HEK293 (cell line): ENCODE measurements at regions not wholly inside any gene's neighbourhood (a gene's known extent, or its start where the extent isn't known, plus 50 kb on each side); places are given as distances from the start of the nearest gene placed in this dataset.
"Not testable (repeated sequence)": the region's sequence is repeated elsewhere in the genome, so short reads cannot be mapped to it uniquely, and the experiment has no call there.

Experiments
- CTCF ChIA-PET: fragments of 350-600 bp; formaldehyde crosslinking; extraction: SDS; loops from one replicate; lab custom pipeline; 2021; ENCODE audit warnings: antibody characterized with exemption; lab: Yijun Ruan, JAX
- POLR2A ChIA-PET: fragments of 300-600 bp; formaldehyde crosslinking; extraction: SDS; loops from one replicate; lab custom pipeline; 2020; ENCODE audit warnings: antibody characterized with exemption, inconsistent platforms; lab: Yijun Ruan, JAX
- H3K27ac ChIP-seq: fragments of 200-500 bp; sonication (Bioruptor generic); 2 replicates; pipeline ENCODE4 v1.5.1; 2014; ENCODE audit warnings: low read depth, low read length, control low read depth, inconsistent platforms; ENCODE audit errors: extremely low read depth
- H3K36me3 ChIP-seq, 2 experiments: fragments of 200-500 bp in 1 of 2; sonication (Bioruptor generic) in 1 of 2; 1 replicate in 1 of 2; 2 replicates in 1 of 2; pipeline ENCODE4 v1.5.1; 2014 to 2017; ENCODE audit warnings: inconsistent platforms in 2 of 2, low read length in 2 of 2; ENCODE audit not compliant: control insufficient read depth in 2 of 2, insufficient read depth in 1 of 2
- H3K4me1 ChIP-seq: fragments of 200-500 bp; sonication (Bioruptor generic); 2 replicates; pipeline ENCODE4 v1.5.1; 2014; ENCODE audit warnings: mild to moderate bottlenecking, low read length, inconsistent platforms; ENCODE audit not compliant: control insufficient read depth, insufficient read depth
- H3K4me3 ChIP-seq: 2 replicates; pipeline ENCODE4 v1.5.1; 2011; ENCODE audit warnings: low read depth, mild to moderate bottlenecking, control low read depth, low read length, moderate library complexity
- H3K9me3 ChIP-seq: fragments of 200-500 bp; sonication (Bioruptor generic); 2 replicates; pipeline ENCODE4 v1.5.1; 2014; ENCODE audit warnings: low read depth, low read length, inconsistent platforms; ENCODE audit not compliant: control insufficient read depth, insufficient read depth
- EGR2 ChIP-seq: fragments of 450-650 bp; formaldehyde crosslinking; IDR thresholded peaks from 2 replicates; pipeline ENCODE4 v1.5.1; 2016; ENCODE audit warnings: low read depth, missing biosample characterization, missing genetic modification characterization
- IKZF3 ChIP-seq: fragments of 450-650 bp; IDR thresholded peaks from 2 replicates; pipeline ENCODE4 v1.5.0; 2018; ENCODE audit warnings: missing biosample characterization, mild to moderate bottlenecking, missing genetic modification characterization, moderate library complexity
- KLF1 ChIP-seq: fragments of 450-650 bp; formaldehyde crosslinking; IDR thresholded peaks from 2 replicates; pipeline ENCODE4 v1.5.1; 2016; ENCODE audit warnings: missing biosample characterization, missing genetic modification characterization
- KLF9 ChIP-seq: fragments of 450-650 bp; formaldehyde crosslinking; IDR thresholded peaks from 2 replicates; pipeline ENCODE4 v1.5.1; 2016; ENCODE audit warnings: missing biosample characterization, missing genetic modification characterization, low read depth
- PRDM4 ChIP-seq: fragments of 450-650 bp; formaldehyde crosslinking; IDR thresholded peaks from 2 replicates; pipeline ENCODE4 v1.5.1; 2017; ENCODE audit warnings: missing biosample characterization, missing genetic modification characterization
- YY2 ChIP-seq: fragments of 450-650 bp; formaldehyde crosslinking; IDR thresholded peaks from 2 replicates; pipeline ENCODE4 v1.5.1; 2016; ENCODE audit warnings: missing biosample characterization, missing genetic modification characterization
- ZBTB10 ChIP-seq: fragments of 450-650 bp; formaldehyde crosslinking; IDR thresholded peaks from 2 replicates; pipeline ENCODE4 v1.5.1; 2016; ENCODE audit warnings: missing biosample characterization, missing genetic modification characterization
- ZBTB20 ChIP-seq: fragments of 450-650 bp; formaldehyde crosslinking; IDR thresholded peaks from 2 replicates; pipeline ENCODE4 v1.5.1; 2016; ENCODE audit warnings: missing biosample characterization, missing genetic modification characterization
- ZFHX2 ChIP-seq: fragments of 450-650 bp; formaldehyde crosslinking; conservative IDR thresholded peaks from 2 replicates; pipeline ENCODE4 v1.5.1; 2016; ENCODE audit warnings: missing biosample characterization, missing genetic modification characterization
- ZNF112 ChIP-seq: fragments of 450-650 bp; formaldehyde crosslinking; IDR thresholded peaks from 2 replicates; pipeline ENCODE4 v1.5.0; 2017; ENCODE audit warnings: missing biosample characterization, missing genetic modification characterization
- ZNF132 ChIP-seq: fragments of 450-650 bp; formaldehyde crosslinking; IDR thresholded peaks from 2 replicates; pipeline ENCODE4 v1.5.1; 2017; ENCODE audit warnings: missing biosample characterization, missing genetic modification characterization, borderline replicate concordance
- ZNF157 ChIP-seq: fragments of 450-650 bp; formaldehyde crosslinking; IDR thresholded peaks from 2 replicates; pipeline ENCODE4 v1.5.1; 2016; ENCODE audit warnings: missing biosample characterization, missing genetic modification characterization
- ZNF274 ChIP-seq, 2 experiments: fragments of 200-500 bp in 1 of 2; fragments of 450-650 bp in 1 of 2; sonication (Bioruptor generic) in 1 of 2; formaldehyde crosslinking in 1 of 2; IDR thresholded peaks; 2 replicates each; pipeline versions ENCODE4 v1.5.1 to v1.6.1; 2014 to 2016; ENCODE audit warnings: borderline replicate concordance in 1 of 2, inconsistent platforms in 1 of 2, low read length in 1 of 2, missing biosample characterization in 1 of 2, missing genetic modification characterization in 1 of 2
- ZNF341 ChIP-seq: fragments of 450-650 bp; formaldehyde crosslinking; IDR thresholded peaks from 2 replicates; pipeline ENCODE4; 2016; ENCODE audit warnings: low read depth, missing biosample characterization, missing genetic modification characterization
- ZNF366 ChIP-seq: fragments of 450-650 bp; formaldehyde crosslinking; conservative IDR thresholded peaks from 2 replicates; pipeline ENCODE4 v1.5.1; 2016; ENCODE audit warnings: missing biosample characterization, missing genetic modification characterization
- ZNF398 ChIP-seq: fragments of 450-650 bp; formaldehyde crosslinking; IDR thresholded peaks from 2 replicates; pipeline ENCODE4 v1.5.1; 2017; ENCODE audit warnings: missing biosample characterization, missing genetic modification characterization
- ZNF404 ChIP-seq: fragments of 450-650 bp; formaldehyde crosslinking; IDR thresholded peaks from 2 replicates; pipeline ENCODE4 v1.5.1; 2017; ENCODE audit warnings: missing biosample characterization, missing genetic modification characterization
- ZNF510 ChIP-seq: fragments of 450-650 bp; formaldehyde crosslinking; IDR thresholded peaks from 2 replicates; pipeline ENCODE4 v1.5.1; 2018; ENCODE audit warnings: mild to moderate bottlenecking, missing genetic modification characterization, missing biosample characterization; ENCODE audit not compliant: insufficient replicate concordance
- ZNF600 ChIP-seq: fragments of 450-650 bp; formaldehyde crosslinking; IDR thresholded peaks from 2 replicates; pipeline ENCODE4 v1.5.1; 2016; ENCODE audit warnings: missing biosample characterization, missing genetic modification characterization
- ZNF624 ChIP-seq: fragments of 450-650 bp; formaldehyde crosslinking; IDR thresholded peaks from 2 replicates; pipeline ENCODE4 v1.5.1; 2017; ENCODE audit warnings: missing biosample characterization, missing genetic modification characterization
- ZSCAN30 ChIP-seq: fragments of 450-650 bp; IDR thresholded peaks from 2 replicates; pipeline ENCODE4 v1.5.1; 2018; ENCODE audit warnings: missing biosample characterization, mild to moderate bottlenecking, missing genetic modification characterization, moderate library complexity
- TF ChIP-seq, protein P1 (sequence below): fragments of 450-650 bp; formaldehyde crosslinking; IDR thresholded peaks from 2 replicates; pipeline ENCODE4 v1.5.1; 2017; ENCODE audit warnings: missing biosample characterization, missing genetic modification characterization

DNA sequence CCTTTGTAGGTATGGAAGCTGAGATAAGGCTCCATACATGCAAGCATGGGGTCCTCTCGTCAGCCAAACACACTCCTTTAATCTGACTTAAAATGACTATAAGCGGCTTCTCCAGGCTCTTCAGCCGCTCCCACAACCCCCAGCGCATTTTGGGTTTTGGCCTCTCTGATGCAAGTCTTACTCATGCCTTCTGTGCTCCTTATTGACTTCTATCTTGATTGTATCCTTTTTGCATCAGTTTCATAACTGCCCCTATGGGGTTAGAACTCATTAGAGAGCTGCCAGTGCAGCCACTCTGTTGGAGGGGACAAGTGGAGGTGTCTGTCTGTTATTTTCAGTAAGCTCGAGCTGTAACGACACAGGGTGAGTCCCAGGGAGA, 70.1 kb upstream of the TAB2 start (continued):
- no peak for TF ChIP-seq ZNF510 (tag by site-specific recombination)
- no peak for TF ChIP-seq ZNF157 (tag by site-specific recombination)
- no peak for TF ChIP-seq ZNF274 (IDR thresholded peaks at IDR 0.05; ENCODE audit: low read length)
- TF ChIP-seq ZNF274 (tag by site-specific recombination; IDR thresholded peaks at IDR 0.05; ENCODE audit: borderline replicate concordance): no peak
- TF ChIP-seq ZNF600 (tag by site-specific recombination): no peak
- no peak for TF ChIP-seq ZNF132 (tag by site-specific recombination)
- no peak for TF ChIP-seq ZNF341 (tag by site-specific recombination)
- no peak for TF ChIP-seq ZNF404 (tag by site-specific recombination)
- no peak for TF ChIP-seq PRDM4 (tag by site-specific recombination)

GRCh38 chr6:149248263-149248662, 69.2 kb upstream of the TAB2 start:
- not testable (repeated sequence) for H3K36me3 ChIP-seq, H3K4me3 ChIP-seq, H3K27ac ChIP-seq, H3K9me3 ChIP-seq
- TF ChIP-seq ZNF366 (tag by site-specific recombination): peak; percentile 90
- TF ChIP-seq, all 188 proteins: peak for 1; not testable (repeated sequence) for 187
- POLR2A ChIA-PET, H3K4me1 ChIP-seq: not testable (repeated sequence)
- CTCF ChIA-PET: interaction anchor here (0.7 kb wide), 1 partner anchor 1659 kb away, joined by 7 read pairs; no protein-coding TSS in a partner anchor

DNA sequence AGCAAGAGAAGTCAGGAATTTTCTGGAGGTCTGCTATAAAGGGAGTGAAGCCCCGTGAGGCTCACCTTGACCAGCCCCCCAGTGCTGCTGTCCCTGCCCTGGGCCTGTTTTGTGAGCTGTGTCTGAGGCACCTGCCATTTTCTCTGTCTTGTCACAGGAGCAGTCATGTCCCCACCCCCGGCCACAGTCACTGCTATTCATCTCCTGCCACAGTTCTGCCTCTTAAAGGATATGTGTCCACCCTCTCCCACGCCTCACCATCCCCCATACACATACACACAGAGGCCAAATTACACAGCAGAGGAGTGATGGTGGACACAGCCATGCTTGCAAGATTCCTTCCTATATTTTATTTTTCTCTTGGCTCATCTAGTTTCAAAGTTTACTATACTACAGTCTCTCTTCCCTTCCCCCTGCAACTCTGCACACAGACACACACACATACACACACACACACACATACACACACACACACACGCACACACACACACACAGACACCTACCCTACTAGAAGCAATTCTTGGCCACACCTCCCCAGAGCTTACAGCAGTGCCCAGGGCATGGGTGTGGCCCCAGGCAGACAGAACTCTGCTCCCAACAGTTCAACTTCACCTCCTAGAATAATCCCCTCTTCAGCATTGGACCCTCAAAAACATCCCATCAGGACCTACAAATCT, 68.7 kb upstream of the TAB2 start:
- Histone ChIP-seq H3K4me3 (no peak overlapping the region), H3K9me3 (no peaks in the 10 kb centered on the region), H3K4me1 (no peaks in the 10 kb centered on the region), H3K27ac (no peak overlapping the region), H3K36me3 (no peaks in the 10 kb centered on the region)
- CTCF ChIA-PET: no interaction called here
- POLR2A ChIA-PET: no interaction called here
- peak; percentile 67 for TF ChIP-seq ZNF398 (tag by site-specific recombination)
- TF ChIP-seq KLF9 (tag by site-specific recombination): peak; percentile 56
- TF ChIP-seq IKZF3: no peak
- TF ChIP-seq ZNF624 (tag by site-specific recombination): no peak
- TF ChIP-seq KLF1: peak; percentile 90
- TF ChIP-seq, protein P1, sequence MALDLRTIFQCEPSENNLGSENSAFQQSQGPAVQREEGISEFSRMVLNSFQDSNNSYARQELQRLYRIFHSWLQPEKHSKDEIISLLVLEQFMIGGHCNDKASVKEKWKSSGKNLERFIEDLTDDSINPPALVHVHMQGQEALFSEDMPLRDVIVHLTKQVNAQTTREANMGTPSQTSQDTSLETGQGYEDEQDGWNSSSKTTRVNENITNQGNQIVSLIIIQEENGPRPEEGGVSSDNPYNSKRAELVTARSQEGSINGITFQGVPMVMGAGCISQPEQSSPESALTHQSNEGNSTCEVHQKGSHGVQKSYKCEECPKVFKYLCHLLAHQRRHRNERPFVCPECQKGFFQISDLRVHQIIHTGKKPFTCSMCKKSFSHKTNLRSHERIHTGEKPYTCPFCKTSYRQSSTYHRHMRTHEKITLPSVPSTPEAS: peak; percentile 94
- peak; percentile 36; the same call in 1 of the 2 replicates for TF ChIP-seq EGR2 (tag by site-specific recombination)
- TF ChIP-seq YY2 (tag by site-specific recombination): 0 out of 2 replicates have a peak, but pooled peaks have one; percentile 39
- TF ChIP-seq ZNF112 (tag by site-specific recombination): peak; percentile 26; the same call in 1 of the 2 replicates
- peak; percentile 55 for TF ChIP-seq ZFHX2 (tag by site-specific recombination)
- TF ChIP-seq ZSCAN30: no peak
- TF ChIP-seq ZNF341 (tag by site-specific recombination): no peak
- peak; percentile 72; the same call in 1 of the 2 replicates for TF ChIP-seq ZBTB10 (tag by site-specific recombination)
- 0 out of 2 replicates have a peak, but pooled peaks have one; percentile 20 for TF ChIP-seq ZBTB20 (tag by site-specific recombination)
